GM21786 (cell line): ENCODE measurements at regions not wholly inside any gene's neighbourhood (a gene's known extent, or its start where the extent isn't known, plus 50 kb on each side); places are given as distances from the start of the nearest gene placed in this dataset.

ENCODE experiments used
- ATAC-seq: cut with Tn5 transposase; IDR thresholded peaks from one replicate; pipeline ENCODE4 v1.9.1; 2021; ENCODE audit not compliant: unreplicated experiment

- ATAC-seq, result no peak
Measured at GRCh38 chr6:6886171-6886885, 221.4 kb upstream of the RREB1 start.

DNA sequence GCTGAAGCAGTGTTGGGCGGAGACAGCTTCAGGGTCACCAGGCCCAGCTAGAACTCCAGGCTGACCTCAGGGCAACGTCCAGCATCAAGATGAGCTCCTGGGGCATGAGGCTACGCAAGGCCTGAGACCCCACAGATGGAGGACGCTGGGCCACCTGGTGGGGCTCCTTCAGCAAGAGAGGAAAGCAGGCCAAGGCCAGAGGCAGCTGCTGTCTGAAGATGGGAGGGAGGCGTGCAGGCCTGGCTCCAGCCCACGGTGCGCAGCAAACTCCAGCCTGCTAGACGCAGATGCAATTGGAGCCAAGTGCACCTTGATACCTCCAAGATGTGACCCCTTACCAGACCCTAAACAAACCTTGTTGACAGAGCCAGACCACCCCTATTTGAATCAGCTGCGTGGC, 220.9 kb upstream of the RREB1 start:
- ATAC-seq, result no peak

- ATAC-seq, result no peak
Measured at GRCh38 chr6:6889601-6890000, 218.2 kb upstream of the RREB1 start.

GRCh38 chr6:6890400-6890858, 217.3 kb upstream of the RREB1 start:
- no peak for ATAC-seq

DNA sequence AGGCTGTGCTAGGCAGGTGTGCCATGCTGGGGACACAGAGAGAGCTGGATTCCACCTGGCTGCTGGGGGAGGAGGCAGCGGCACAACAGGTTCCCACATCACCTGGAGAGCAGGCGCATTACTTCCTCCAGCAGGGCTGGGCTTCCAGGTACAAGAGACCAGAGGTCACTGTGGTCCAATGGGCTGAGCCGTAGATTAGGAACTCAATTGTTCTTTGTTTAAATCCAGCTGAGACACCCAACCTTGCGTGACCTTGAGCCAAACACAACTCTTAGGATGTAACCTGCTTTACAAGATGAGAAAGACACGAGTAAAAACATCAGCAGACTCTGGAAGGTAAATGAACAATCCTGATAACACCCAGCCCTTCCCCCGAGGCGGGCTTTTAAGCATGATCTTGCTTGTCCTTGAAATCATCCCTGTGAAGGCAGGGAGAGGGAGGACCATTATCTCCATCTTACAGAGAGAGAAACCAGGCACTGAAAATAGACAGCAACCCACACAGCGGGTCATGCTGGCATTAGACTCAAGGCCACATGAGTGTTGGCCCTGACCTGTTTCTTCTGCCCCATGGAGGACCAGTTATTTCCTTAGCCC, 216.5 kb upstream of the RREB1 start:
- ATAC-seq, result no peak

GRCh38 chr6:6891949-6892461, 215.8 kb upstream of the RREB1 start:
- no peak for ATAC-seq

DNA sequence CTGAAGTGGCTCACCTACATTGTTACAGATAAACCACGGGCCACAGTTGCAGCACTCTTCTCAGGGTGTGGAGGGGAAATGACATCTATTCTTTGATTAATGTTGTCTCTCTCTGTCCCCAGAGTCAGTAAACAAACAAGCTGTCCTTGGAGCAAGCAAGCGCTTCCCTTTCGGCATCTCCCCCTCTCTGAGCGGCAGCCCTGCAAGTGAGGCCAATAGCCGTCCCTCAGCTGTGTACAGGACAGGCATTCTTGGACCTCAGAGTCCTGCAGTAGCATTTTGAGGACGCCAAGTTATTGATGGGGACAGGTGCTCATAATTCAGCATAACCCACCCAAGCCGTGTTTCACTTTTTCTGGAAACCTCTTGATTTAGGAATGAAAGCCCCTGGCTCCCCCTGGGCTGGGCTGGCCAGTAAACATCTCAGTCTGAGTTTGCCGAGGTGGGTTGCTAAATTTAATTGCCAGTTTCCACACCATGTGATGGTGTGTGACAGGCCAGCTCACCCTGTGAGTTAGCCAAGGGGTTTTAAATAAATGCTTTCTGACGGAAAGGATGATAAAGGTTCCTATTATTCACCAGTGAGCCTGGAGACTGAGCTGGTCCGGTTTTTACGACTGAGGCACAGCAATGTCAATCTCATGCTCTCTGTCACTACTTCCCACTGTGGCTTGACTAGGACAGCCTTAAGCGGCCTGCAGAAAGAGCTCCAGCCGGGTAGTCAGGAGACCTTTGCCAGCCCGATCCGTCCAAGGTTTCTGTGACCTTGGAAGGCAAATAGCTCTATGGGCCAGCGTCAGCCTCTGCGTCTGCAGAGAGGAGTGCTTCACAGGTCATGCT, 214.8 kb upstream of the RREB1 start:
- ATAC-seq, result no peak

GRCh38 chr6:6893701-6894100, 214.1 kb upstream of the RREB1 start:
- no peak for ATAC-seq

DNA sequence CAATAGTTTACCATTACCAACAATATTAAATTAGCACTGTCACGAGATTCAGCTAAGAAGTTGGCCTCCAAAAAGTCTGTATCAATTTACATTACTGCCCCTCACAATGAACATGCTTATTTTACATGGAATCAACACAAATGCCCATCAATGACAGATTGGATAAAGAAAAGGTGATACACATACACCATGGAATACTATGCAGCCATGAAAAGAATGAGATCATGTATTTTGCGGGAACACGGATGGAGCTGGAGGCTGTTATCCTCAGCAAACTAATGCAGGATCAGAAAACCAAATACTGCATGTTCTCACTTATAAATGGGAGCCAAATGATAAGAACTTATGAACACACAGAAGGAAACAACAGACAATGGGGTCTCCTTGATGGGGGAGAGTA, 211.8 kb upstream of the RREB1 start:
- no peak for ATAC-seq

DNA sequence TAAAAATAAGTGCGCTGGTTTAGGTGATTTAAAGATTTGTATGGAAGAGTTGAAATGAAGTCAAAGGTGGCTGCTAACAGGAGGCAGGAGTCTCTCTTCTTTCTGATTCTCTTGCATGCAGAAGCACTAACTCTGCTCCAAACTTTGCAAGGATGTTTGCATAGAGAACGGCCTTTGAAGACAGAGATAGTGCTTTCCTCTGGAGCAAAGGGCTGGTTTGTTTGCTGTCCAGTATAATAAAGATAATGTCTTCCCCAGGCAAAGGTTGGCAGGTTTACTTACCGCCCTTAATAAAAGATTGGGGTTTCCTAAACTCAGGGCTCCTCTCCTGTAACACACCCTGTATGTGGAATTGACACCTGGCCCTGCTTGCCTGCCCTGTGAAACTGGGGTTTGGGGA, 210.6 kb upstream of the RREB1 start:
- no peak for ATAC-seq

GRCh38 chr6:6900569-6901204, 207.1 kb upstream of the RREB1 start:
- no peak for ATAC-seq

- no peak for ATAC-seq
Measured at GRCh38 chr6:6901205-6901719, 206.5 kb upstream of the RREB1 start.

DNA sequence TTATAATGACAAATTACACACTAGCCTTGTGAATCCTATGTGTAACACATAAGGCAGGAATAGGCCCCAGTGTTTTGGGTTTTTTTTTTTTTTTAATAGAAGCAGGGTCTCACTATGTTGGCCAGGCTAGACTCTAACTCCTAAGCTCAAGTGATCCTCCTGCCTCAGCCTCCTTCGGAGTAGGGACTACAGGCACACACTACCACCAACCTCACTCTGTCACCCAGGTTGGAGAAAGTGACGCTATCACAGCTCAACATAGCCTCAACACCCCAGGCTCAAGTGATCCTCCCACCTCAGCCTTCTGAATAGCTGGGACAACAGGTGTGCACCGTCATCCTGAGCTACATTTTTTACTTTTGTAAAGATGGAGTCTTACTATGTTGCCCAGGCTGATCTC, 205.8 kb upstream of the RREB1 start:
- no peak for ATAC-seq

- ATAC-seq, result no peak
Measured at GRCh38 chr6:6905961-6906518, 201.7 kb upstream of the RREB1 start.

- no peak for ATAC-seq
Measured at GRCh38 chr6:6906570-6907213, 201.1 kb upstream of the RREB1 start.

- no peak for ATAC-seq
Measured at GRCh38 chr6:6907286-6907685, 200.5 kb upstream of the RREB1 start.

DNA sequence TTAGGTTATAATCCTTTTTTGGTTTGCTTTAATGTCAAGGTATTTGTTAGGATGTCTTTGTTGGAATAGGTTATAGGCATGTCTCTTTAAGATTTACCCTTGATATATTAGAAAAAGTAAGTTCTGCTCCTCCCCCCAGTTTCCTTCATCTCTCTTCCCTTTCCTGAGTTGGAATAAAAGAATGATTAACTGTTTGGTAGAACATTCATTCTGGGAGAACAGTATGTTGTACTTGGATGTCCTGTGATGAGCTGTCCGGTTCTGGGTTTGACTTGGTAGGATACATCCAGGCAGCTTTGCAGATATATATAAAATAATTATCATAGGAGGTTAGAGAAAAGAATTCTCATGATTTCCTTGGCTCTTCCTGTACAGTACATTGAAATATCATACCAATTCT, 199.6 kb upstream of the RREB1 start:
- ATAC-seq, result no peak

GRCh38 chr6:6909111-6909510, 198.7 kb upstream of the RREB1 start:
- ATAC-seq, result no peak

GRCh38 chr6:6910734-6911295, 196.9 kb upstream of the RREB1 start:
- no peak for ATAC-seq

- ATAC-seq, result no peak
Measured at GRCh38 chr6:6911391-6911790, 196.4 kb upstream of the RREB1 start.
